ENCODE measurements at regions not wholly inside any gene's neighbourhood (a gene's known extent, or its start where the extent isn't known, plus 50 kb on each side); places are given as distances from the start of the nearest gene placed in this dataset.

DNA sequence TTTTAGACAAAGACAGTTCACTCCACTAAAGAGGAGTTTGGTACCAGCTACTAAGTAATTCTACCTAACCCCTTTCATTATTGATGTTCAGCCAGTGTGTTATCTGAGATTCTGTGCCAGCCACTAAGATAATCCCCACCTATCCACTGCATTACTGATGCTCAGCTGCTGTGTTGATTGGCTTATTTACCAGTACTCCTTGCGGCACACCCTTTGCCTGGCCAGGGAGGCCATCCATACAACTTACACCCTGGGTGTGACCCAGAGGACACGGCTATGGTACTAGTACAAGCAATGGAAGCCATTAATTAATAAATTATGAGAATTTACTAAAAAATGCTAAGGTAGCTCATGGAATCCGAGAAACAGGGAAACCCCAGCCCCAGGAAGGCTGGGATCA, 290.7 kb upstream of the CTNNB1 start:
- TF ChIP-seq, protein P1, sequence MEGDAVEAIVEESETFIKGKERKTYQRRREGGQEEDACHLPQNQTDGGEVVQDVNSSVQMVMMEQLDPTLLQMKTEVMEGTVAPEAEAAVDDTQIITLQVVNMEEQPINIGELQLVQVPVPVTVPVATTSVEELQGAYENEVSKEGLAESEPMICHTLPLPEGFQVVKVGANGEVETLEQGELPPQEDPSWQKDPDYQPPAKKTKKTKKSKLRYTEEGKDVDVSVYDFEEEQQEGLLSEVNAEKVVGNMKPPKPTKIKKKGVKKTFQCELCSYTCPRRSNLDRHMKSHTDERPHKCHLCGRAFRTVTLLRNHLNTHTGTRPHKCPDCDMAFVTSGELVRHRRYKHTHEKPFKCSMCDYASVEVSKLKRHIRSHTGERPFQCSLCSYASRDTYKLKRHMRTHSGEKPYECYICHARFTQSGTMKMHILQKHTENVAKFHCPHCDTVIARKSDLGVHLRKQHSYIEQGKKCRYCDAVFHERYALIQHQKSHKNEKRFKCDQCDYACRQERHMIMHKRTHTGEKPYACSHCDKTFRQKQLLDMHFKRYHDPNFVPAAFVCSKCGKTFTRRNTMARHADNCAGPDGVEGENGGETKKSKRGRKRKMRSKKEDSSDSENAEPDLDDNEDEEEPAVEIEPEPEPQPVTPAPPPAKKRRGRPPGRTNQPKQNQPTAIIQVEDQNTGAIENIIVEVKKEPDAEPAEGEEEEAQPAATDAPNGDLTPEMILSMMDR (IDR thresholded peaks at IDR 0.05; ENCODE audit: insufficient read depth, low read depth, low read length), result no peak
- no peak for TF ChIP-seq EZH2 (IDR thresholded peaks at IDR 0.05; ENCODE audit: insufficient read depth, low read length)
